GM12892 (cell line): ENCODE measurements at regions not wholly inside any gene's neighbourhood (a gene's known extent, or its start where the extent isn't known, plus 50 kb on each side); places are given as distances from the start of the nearest gene placed in this dataset.

ENCODE experiments used
- POLR2A ChIP-seq: IDR thresholded peaks from 2 replicates; pipeline ENCODE4 v1.6.1; 2011; ENCODE audit warnings: low read depth, low read length, control low read depth
- POLR2AphosphoS5 ChIP-seq: IDR thresholded peaks from 2 replicates; pipeline ENCODE4 v1.6.1; 2011; ENCODE audit warnings: low read depth, low read length, control low read depth
- TAF1 ChIP-seq: IDR thresholded peaks from 2 replicates; pipeline ENCODE4 v1.6.1; 2011; ENCODE audit warnings: low read depth, mild to moderate bottlenecking, control low read depth, low read length, borderline replicate concordance

GRCh38 chr4:20638825-20639224, 61.4 kb upstream of the PACRGL start:
- TF ChIP-seq POLR2A (no peak), POLR2AphosphoS5 (no peak), TAF1 (no peak)
